T-helper 1 cell treated with Interleukin-12 subunit alpha and Interleukin-12 subunit beta and Interleukin-4 antibody, amounts not matched to agents 30 ng/mL and 1 ng/mL, for 36 hours (primary cell): ENCODE measurements at regions not wholly inside any gene's neighbourhood (a gene's known extent, or its start where the extent isn't known, plus 50 kb on each side); places are given as distances from the start of the nearest gene placed in this dataset.
"Not testable (repeated sequence)": the region's sequence is repeated elsewhere in the genome, so short reads cannot be mapped to it uniquely, and the experiment has no call there.

ENCODE experiments used
- intact Hi-C: fragments of 100-400 bp; cut with micrococcal nuclease; formaldehyde crosslinking; loops from one replicate; pipeline ENCODE4 v1.15.1; 2024

GRCh38 chr15:81728726-81729125, 317.1 kb downstream of the MEX3B start:
- intact Hi-C loops, result no loop called here

DNA sequence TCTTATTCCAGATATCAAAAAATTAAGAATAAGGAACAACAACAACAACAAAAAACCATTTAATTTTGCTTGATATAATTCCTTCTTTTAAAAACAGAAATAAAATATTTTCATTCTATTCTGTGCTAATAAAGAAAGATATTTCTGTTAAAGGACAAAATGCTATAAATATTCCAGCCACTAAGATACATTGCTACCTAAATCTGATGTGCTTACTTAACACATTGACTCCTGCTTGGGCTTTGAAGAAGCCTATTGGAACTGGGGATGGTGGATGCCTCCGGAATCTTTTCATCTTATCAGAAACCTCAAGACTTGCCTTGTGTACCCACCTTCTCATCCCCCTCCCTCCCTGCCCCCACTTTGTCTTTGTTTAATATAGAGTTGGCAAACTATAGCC, 320.2 kb downstream of the MEX3B start:
- intact Hi-C loops, result no loop called here

GRCh38 chr15:81724536-81724935, 321.3 kb downstream of the MEX3B start:
- intact Hi-C loops, result no loop called here

DNA sequence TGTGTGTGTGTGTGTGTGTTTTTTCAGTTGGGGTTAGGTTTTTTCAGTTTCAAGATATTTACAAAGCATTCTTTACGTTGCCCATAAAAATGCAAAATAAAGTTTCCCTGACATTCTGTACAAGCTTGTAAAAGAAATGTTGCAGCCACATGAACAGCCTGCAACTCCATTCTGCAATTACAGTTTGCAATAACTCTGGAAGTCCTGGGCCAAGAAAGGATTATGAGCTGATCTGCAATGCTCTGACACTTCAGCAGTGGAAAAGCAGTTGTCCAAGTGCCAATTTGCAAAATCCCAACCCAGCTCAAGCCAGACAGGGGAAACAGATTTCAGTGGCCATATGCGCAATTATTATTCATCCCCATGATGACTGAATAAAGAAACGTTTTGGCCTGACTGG, 322.1 kb downstream of the MEX3B start:
- intact Hi-C loops, result no loop called here

- intact Hi-C loops, result no loop called here
Measured at GRCh38 chr15:81723113-81723651, 322.6 kb downstream of the MEX3B start.

DNA sequence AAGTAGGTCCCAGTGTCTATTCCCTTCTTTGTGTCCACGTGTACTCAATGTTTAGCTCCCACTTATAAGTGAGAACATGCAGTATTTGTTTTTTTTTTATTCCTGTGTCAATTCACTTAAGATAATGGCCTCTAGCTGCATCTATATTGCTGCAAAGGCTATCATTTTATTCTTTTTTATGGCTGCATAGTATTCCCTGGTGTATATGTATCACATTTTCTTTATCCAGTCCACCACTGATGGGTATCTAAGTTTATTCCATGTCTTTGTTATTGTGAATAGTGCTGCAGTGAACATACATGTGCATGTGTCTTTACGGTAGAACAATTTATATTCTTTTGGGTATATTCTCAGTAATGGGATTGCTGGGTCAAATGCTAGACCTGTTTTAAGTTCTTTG, 329.4 kb downstream of the MEX3B start:
- intact Hi-C loops, result not testable (repeated sequence)

GRCh38 chr15:81710328-81710727, 335.5 kb downstream of the MEX3B start:
- intact Hi-C loops, result no loop called here

DNA sequence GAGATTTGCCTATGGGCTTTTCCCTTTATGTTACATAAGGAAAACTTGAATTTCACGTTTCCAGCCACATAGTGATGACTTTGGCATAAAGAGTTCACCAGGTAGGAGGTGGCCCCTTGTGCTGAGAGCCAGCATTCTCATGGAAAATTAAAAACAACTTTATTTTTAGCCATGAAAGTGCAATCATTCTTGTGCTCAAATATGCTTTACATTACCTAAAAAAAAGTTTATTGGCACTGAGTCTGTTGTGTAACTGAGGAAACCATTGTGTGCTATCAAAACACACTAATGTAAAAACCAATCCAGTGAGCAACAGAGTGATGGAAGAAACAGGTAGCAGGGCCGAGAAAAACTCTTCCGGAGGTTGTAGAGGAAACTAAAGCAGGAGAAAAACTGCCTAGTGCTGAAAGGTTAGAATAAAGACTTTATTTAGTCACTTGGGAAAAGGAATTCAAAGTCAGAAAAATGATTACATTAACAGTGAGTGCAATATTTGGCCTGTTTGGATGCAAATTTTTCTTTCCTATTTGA, 332.9 kb upstream of the TMC3 start:
- intact Hi-C loops, result not testable (repeated sequence)

DNA sequence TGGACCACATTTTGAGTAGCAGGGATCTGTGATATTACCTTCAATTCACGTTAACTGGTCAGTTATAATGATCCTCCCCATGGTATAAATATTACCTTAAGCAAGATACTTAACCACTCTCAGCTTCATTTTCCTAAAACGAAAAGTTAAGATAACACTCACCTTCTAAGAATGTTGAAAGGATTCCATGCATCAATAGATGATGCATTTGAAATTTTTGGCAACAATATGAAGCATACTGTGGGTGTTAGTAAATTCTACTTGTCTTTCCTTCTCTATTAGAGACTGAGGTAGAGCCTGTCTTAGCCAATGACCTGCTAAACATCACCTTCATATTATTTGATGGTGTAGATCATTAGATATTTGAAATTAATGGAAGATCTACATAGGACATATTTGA, 331.7 kb upstream of the TMC3 start:
- intact Hi-C loops, result not testable (repeated sequence)

DNA sequence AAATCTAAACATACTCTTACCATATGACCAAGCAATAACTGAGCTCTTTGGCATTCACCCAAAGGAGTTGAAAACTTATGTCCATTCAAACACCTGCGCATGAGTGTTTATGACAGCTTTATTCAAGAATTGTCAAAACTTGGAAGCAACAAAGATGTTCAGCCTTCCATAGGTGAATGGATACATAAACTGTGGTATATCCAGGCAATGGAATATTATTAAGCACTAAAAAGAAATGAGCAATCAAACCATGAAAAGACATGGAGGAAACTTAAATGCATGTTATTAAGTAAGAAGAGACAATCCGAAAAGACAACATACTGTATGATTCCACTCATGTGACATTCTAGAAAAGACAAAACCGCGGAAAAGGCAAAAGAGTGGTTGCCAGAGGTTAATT, 312.0 kb upstream of the TMC3 start:
- intact Hi-C loops, result no loop called here

GRCh38 chr15:81685237-81685636, 311.2 kb upstream of the TMC3 start:
- intact Hi-C loops, result no loop called here

DNA sequence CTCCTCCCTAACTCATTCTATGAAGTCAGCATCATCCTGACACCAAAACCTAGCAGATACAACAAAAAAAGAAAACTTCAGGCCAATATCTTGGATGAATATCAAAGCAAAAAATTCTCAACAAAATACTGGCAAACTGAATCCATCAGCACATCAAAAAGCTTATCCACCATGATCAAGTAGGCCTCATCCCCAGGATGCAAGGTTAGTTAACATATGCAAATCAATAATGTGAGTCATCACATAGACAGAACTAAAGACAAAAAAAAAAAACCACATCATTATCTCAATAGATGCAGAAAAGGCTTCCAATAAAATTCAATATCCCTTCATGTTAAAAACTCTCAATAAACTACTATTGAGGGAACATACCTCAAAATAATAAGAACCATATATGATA, 306.8 kb upstream of the TMC3 start:
- intact Hi-C loops, result no loop called here

DNA sequence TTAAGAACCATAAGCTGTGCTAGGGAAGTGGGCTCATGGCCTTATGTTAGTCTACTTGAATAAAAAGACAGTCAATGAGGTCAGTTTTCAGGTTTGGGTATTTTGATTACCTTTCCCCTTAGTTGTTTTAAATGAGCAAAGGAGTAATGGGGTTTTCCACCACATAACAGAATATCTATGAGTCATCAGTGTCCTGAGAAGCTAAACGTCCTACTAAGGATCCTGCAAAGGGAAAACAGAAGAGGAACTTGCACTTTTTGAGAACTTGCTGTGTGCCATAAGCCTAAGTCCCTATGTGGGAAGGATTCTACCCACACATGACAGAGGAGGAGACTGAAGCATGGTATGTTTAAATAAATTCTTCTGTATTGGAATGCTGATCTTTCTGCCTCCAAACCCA, 292.8 kb upstream of the TMC3 start:
- intact Hi-C loops, result no loop called here

- intact Hi-C loops, result no loop called here
Measured at GRCh38 chr15:81660976-81661375, 287.0 kb upstream of the TMC3 start.

GRCh38 chr15:81653259-81653658, 279.2 kb upstream of the TMC3 start:
- intact Hi-C loops, result no loop called here

DNA sequence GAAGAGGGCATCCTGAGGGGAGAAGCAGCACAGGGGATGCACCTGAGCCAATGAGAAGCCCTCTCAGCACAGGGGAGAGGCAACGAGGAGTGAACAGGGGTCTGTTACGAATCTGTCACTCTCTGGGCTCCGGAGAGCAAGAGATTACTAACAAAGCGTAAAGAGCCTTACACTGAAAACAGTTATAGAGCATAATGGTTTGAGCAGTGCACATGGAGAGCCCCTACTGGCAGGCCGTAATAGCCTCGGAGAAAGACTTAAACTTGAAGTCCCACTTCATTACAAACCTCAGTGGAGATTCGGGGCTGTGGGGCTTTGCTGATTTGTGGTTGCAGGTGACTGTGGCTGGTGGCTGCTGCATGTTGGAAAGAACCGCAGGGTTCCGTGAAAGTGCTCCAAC, 271.5 kb upstream of the TMC3 start:
- intact Hi-C loops, result no loop called here

GRCh38 chr15:81643771-81644170, 269.8 kb upstream of the TMC3 start:
- intact Hi-C loops, result no loop called here

DNA sequence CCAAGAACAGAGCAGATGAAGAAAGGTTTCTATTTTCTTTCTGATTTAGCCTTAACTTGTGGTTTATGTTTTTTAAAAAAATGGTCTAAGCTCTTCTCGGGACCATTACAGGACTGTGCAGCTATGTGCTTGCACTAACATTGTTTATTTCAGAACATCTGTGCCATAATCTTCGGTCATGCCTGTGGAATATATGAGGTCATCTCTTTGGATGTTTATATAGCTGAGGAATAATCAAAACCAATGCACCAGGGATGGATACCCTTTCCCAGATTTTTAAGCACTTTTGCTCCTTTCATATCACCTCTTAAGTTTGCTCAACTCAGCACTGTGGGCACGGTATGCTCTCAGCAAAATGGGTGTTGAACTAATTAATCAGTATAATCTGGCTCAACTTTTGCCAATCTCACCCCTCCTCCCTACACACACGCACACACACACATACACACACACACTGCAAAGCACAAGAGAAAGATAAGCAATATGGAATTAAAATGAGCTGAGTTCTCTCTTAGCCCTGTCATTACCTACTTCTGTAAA, 268.5 kb upstream of the TMC3 start:
- intact Hi-C loops, result no loop called here

- intact Hi-C loops, result not testable (repeated sequence)
Measured at GRCh38 chr15:81636064-81636463, 262.1 kb upstream of the TMC3 start.

GRCh38 chr15:81633889-81634288, 259.9 kb upstream of the TMC3 start:
- intact Hi-C loops, result no loop called here

GRCh38 chr15:81625896-81626295, 251.9 kb upstream of the TMC3 start:
- intact Hi-C loops, result no loop called here

DNA sequence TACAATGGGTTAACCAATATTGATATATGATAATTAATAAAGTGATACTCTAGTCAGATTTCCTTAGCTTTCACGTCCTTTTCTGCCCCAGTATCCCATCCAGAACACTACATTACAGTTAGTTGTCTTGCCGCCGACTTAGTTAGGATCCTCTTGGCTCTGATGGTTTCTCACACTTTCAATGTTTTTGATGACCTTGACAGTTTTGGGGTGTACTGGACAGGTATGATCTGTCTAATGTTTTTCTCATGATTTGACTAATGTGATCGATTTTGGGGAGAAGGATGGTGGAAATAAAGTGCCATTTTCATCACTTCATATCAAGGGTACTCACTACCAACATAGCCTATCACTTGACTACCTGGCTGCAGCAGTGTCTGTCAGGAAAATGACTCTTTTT, 245.0 kb upstream of the TMC3 start:
- intact Hi-C loops, result no loop called here

GRCh38 chr15:81612631-81613030, 238.6 kb upstream of the TMC3 start:
- intact Hi-C loops, result no loop called here

DNA sequence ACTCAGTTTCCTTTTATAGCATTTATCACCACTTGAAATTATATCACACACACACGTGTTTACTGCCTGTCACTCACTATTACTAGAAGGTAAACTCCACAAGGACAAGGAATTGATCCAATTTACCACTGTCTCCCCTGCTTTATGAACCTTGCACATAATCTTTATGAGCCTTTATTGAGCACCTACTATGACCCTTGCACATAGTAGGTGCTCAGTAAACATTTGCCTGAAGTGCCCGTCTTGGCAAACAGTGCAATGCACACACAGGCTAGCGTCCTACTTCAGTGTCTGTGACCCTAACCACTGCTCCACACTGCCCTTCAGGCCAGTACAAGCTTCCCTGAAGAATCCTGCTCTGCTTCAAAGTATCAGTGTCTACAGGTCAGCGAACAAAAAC, 237.7 kb upstream of the TMC3 start:
- intact Hi-C loops, result no loop called here
